ENCODE measurements at regions not wholly inside any gene's neighbourhood (a gene's known extent, or its start where the extent isn't known, plus 50 kb on each side); places are given as distances from the start of the nearest gene placed in this dataset.
A peak's percentile ranks its signal among the peaks of the same experiment; 100 is the strongest.

GRCh38 chr2:51528156-51528555 lies 496.2 kb upstream of the NRXN1 start:
- no peak for DNase-seq

- DNase-seq, result no peak
Measured at GRCh38 chr2:51526766-51527165, 494.8 kb upstream of the NRXN1 start.

- no peak for DNase-seq
Measured at GRCh38 chr2:51516667-51517066, 484.7 kb upstream of the NRXN1 start.

- peak; percentile 75 for DNase-seq
Measured at GRCh38 chr2:51511002-51511401, 479.1 kb upstream of the NRXN1 start.

GRCh38 chr2:51510303-51510702 lies 478.4 kb upstream of the NRXN1 start:
- no peak for DNase-seq

- peak; percentile 10 for DNase-seq
Measured at GRCh38 chr2:51505533-51505932, 473.6 kb upstream of the NRXN1 start.

GRCh38 chr2:51490576-51491234 lies 458.8 kb upstream of the NRXN1 start:
- no peak for DNase-seq

GRCh38 chr2:51484605-51485004 lies 452.7 kb upstream of the NRXN1 start:
- DNase-seq, result no peak

- no peak for DNase-seq
Measured at GRCh38 chr2:51483720-51484119, 451.8 kb upstream of the NRXN1 start.

GRCh38 chr2:51472783-51473182 lies 440.9 kb upstream of the NRXN1 start:
- no peak for DNase-seq

GRCh38 chr2:51472300-51472699 lies 440.4 kb upstream of the NRXN1 start:
- no peak for DNase-seq

- DNase-seq, result no peak
Measured at GRCh38 chr2:51469102-51469501, 437.2 kb upstream of the NRXN1 start.

- no peak for DNase-seq
Measured at GRCh38 chr2:51465326-51465725, 433.4 kb upstream of the NRXN1 start.

GRCh38 chr2:51454177-51454576 lies 422.2 kb upstream of the NRXN1 start:
- DNase-seq, result no peak

- no peak for DNase-seq
Measured at GRCh38 chr2:51448911-51449310, 417.0 kb upstream of the NRXN1 start.

GRCh38 chr2:51441786-51442185 lies 409.9 kb upstream of the NRXN1 start:
- no peak for DNase-seq

- DNase-seq, result no peak
Measured at GRCh38 chr2:51424418-51424817, 392.5 kb upstream of the NRXN1 start.

GRCh38 chr2:51420511-51420910 lies 388.6 kb upstream of the NRXN1 start:
- no peak for DNase-seq

- no peak for DNase-seq
Measured at GRCh38 chr2:51413726-51414125, 381.8 kb upstream of the NRXN1 start.

GRCh38 chr2:51410331-51410730 lies 378.4 kb upstream of the NRXN1 start:
- no peak for DNase-seq

- no peak for DNase-seq
Measured at GRCh38 chr2:51409920-51410319, 378.0 kb upstream of the NRXN1 start.

- no peak for DNase-seq
Measured at GRCh38 chr2:51404226-51404625, 372.3 kb upstream of the NRXN1 start.

- DNase-seq, result no peak
Measured at GRCh38 chr2:51401546-51401945, 369.6 kb upstream of the NRXN1 start.

- DNase-seq, result no peak
Measured at GRCh38 chr2:51387235-51387634, 355.3 kb upstream of the NRXN1 start.

- no peak for DNase-seq
Measured at GRCh38 chr2:51379997-51380396, 348.1 kb upstream of the NRXN1 start.

- no peak for DNase-seq
Measured at GRCh38 chr2:51368250-51368649, 336.3 kb upstream of the NRXN1 start.

All from RPMI8226 (cell line).